Progenitor cell of endocrine pancreas (in vitro differentiated cells): ENCODE measurements at regions not wholly inside any gene's neighbourhood (a gene's known extent, or its start where the extent isn't known, plus 50 kb on each side); places are given as distances from the start of the nearest gene placed in this dataset.

Experiments used
- DNase-seq: peaks from one replicate; pipeline ENCODE4 v3.0.0; 2021; ENCODE audit warnings: low spot score; ENCODE audit not compliant: unreplicated experiment
- H3K27ac Mint-ChIP-seq: 2 replicates; pipeline ENCODE4 v1.8.0; 2021; ENCODE audit warnings: mild to moderate bottlenecking, moderate library complexity, mixed read lengths
- H3K27me3 Mint-ChIP-seq: 2 replicates; pipeline ENCODE4 v1.8.0; 2021; ENCODE audit warnings: mixed read lengths
- H3K36me3 Mint-ChIP-seq: 2 replicates; pipeline ENCODE4 v1.8.0; 2022; ENCODE audit warnings: mixed read lengths; ENCODE audit not compliant: insufficient read depth
- H3K4me1 Mint-ChIP-seq: 2 replicates; pipeline ENCODE4 v1.8.0; 2021; ENCODE audit warnings: low read depth, mixed read lengths
- H3K4me3 Mint-ChIP-seq: 2 replicates; pipeline ENCODE4 v1.8.0; 2021; ENCODE audit warnings: low read depth, mild to moderate bottlenecking, moderate library complexity, mixed read lengths
- H3K9me3 Mint-ChIP-seq: 2 replicates; pipeline ENCODE4 v1.8.0; 2021; ENCODE audit warnings: low read depth, mixed read lengths
- TF ChIP-seq, protein P1 (sequence below): fragments of 200-600 bp; sonication (generic); IDR thresholded peaks from one replicate; pipeline ENCODE4 v1.5.0; 2021; ENCODE audit warnings: antibody characterized with exemption, mild to moderate bottlenecking; ENCODE audit not compliant: unreplicated experiment

DNA sequence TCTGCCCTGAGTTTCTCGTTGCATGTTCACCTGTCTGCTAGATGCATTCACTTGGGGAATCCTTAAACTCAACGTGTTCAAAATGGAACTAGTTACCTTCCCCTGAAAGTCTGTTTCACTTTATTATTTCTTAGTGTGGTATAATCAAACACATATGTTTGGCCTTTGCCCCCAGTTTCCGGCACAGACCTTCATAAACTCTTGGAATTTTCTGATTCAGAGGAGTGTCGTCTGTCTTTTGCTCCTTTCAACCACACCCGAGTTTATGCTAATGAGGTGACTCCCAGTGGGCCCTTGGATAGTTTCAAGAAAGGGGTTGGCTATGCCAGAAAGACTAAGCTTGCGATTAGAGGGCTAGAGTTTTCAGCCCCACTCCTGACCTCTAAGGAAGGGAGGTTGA is 198.9 kb downstream of the CDCA7 start:
- Mint-ChIP-seq H3K4me3 (no peak overlapping the region), H3K27ac (no peak overlapping the region), H3K27me3 (peaks cover 5% of the 10 kb centered on the region), H3K36me3 (no peaks in the 10 kb centered on the region), H3K9me3 (peaks cover 12% of the 10 kb centered on the region), H3K4me1 (peaks cover 3% of the 10 kb centered on the region)
- TF ChIP-seq, protein P1, sequence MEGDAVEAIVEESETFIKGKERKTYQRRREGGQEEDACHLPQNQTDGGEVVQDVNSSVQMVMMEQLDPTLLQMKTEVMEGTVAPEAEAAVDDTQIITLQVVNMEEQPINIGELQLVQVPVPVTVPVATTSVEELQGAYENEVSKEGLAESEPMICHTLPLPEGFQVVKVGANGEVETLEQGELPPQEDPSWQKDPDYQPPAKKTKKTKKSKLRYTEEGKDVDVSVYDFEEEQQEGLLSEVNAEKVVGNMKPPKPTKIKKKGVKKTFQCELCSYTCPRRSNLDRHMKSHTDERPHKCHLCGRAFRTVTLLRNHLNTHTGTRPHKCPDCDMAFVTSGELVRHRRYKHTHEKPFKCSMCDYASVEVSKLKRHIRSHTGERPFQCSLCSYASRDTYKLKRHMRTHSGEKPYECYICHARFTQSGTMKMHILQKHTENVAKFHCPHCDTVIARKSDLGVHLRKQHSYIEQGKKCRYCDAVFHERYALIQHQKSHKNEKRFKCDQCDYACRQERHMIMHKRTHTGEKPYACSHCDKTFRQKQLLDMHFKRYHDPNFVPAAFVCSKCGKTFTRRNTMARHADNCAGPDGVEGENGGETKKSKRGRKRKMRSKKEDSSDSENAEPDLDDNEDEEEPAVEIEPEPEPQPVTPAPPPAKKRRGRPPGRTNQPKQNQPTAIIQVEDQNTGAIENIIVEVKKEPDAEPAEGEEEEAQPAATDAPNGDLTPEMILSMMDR, result no peak
- DNase-seq, result no peak

- peaks cover 11% of the 10 kb centered on the region for H3K27me3 Mint-ChIP-seq
- H3K27ac Mint-ChIP-seq, result no peak overlapping the region
- no peak overlapping the region for H3K4me3 Mint-ChIP-seq
Observed at GRCh38 chr2:173555833-173556232, 201.2 kb downstream of the CDCA7 start.

DNA sequence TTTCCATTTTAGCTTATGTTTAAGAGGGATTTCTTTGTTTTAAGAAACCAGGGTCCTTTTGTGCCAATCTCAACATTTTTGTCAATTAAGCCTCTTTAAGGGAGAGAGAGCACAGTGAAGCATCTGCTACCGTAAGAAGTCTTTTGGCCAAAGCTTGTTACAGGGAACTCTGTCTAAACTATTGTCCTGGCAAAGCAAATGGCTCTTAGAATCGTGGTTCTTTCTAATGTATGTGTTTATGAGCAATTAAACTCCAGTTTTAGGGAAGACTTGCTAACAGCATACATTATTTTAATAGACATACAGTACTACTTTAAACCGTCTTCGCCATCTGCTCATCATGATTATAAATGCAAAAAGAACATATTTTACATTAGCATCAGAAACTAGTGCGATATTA is 202.1 kb downstream of the CDCA7 start:
- Mint-ChIP-seq H3K27ac (no peak overlapping the region), H3K4me3 (no peak overlapping the region), H3K9me3 (peaks cover 5% of the 10 kb centered on the region), H3K4me1 (peaks cover 3% of the 10 kb centered on the region), H3K36me3 (no peaks in the 10 kb centered on the region), H3K27me3 (peaks cover 15% of the 10 kb centered on the region)
- DNase-seq, result no peak
- TF ChIP-seq, protein P1, result no peak

More at GRCh38 chr2:173555833-173556232, 201.2 kb downstream of the CDCA7 start:
- peaks cover 3% of the 10 kb centered on the region for H3K4me1 Mint-ChIP-seq
- peaks cover 6% of the 10 kb centered on the region for H3K9me3 Mint-ChIP-seq
- no peaks in the 10 kb centered on the region for H3K36me3 Mint-ChIP-seq
- TF ChIP-seq, protein P1, result no peak
- DNase-seq, result no peak

GRCh38 chr2:173557497-173557896 is 202.8 kb downstream of the CDCA7 start:
- Mint-ChIP-seq H3K4me3 (no peak overlapping the region), H3K27me3 (peaks cover 15% of the 10 kb centered on the region), H3K27ac (no peak overlapping the region), H3K36me3 (no peaks in the 10 kb centered on the region), H3K9me3 (peaks cover 6% of the 10 kb centered on the region), H3K4me1 (peaks cover 3% of the 10 kb centered on the region)
- TF ChIP-seq, protein P1, result no peak
- DNase-seq, result no peak

GRCh38 chr2:173567493-173567892 is 212.8 kb downstream of the CDCA7 start:
- Mint-ChIP-seq H3K9me3 (peaks cover 12% of the 10 kb centered on the region), H3K27ac (no peak overlapping the region), H3K36me3 (no peaks in the 10 kb centered on the region), H3K27me3 (peaks cover 2% of the 10 kb centered on the region), H3K4me3 (no peak overlapping the region), H3K4me1 (peaks cover 14% of the 10 kb centered on the region)
- TF ChIP-seq, protein P1, result no peak
- no peak for DNase-seq
